Adrenal gland (tissue), 9 donors: ENCODE measurements at regions not wholly inside any gene's neighbourhood (a gene's known extent, or its start where the extent isn't known, plus 50 kb on each side); places are given as distances from the start of the nearest gene placed in this dataset.

Experiments
- DNase-seq, 7 donors: peaks; one replicate each; pipeline ENCODE4 v3.0.0-alpha.2; 2019 to 2020
- H3K27ac ChIP-seq, 5 donors: fragments of 200-600 bp; sonication (generic) in 4 of 5; 1 replicate in 3 of 5; 2 replicates in 2 of 5; pipeline versions ENCODE4 v1.5.1 to v1.8.0; 2016 to 2020; ENCODE audit warnings: mild to moderate bottlenecking in 1 of 5
- H3K27me3 ChIP-seq: fragments of 200-600 bp; 2 replicates; pipeline ENCODE4 v1.8.0; 2021
- H3K36me3 ChIP-seq, 2 donors: fragments of 200-600 bp; replicated peaks in 1 of 2; 1 replicate in 1 of 2; 2 replicates in 1 of 2; pipeline versions ENCODE4 v1.5.1 to v1.8.0; 2018 to 2022
- H3K4me1 ChIP-seq, 2 donors: fragments of 200-600 bp; replicated peaks in 1 of 2; 1 replicate in 1 of 2; 2 replicates in 1 of 2; pipeline versions ENCODE4 v1.5.1 to v1.8.0; 2018 to 2021
- H3K4me3 ChIP-seq, 4 donors: fragments of 200-600 bp; sonication (generic) in 3 of 4; one replicate each; pipeline ENCODE4 v1.5.1; 2016 to 2018
- H3K9me3 ChIP-seq, 3 donors: fragments of 200-600 bp; sonication (generic) in 1 of 3; replicated peaks in 1 of 3; 1 replicate in 2 of 3; 2 replicates in 1 of 3; pipeline versions ENCODE4 v1.5.1 to v1.8.0; 2016 to 2021
- POLR2A ChIP-seq, 2 donors: fragments of 450-650 bp; IDR thresholded peaks; one replicate each; pipeline ENCODE4 v1.6.1; 2017; ENCODE audit warnings: antibody characterized with exemption in 2 of 2, mild to moderate bottlenecking in 2 of 2, moderate library complexity in 1 of 2
- WGBS, 4 donors: extraction: QIAGEN DNeasy Blood & Tissue Kit in 2 of 4; methylation state at CpG; one replicate each; pipeline versions ENCODE4 v1.1.5 to v1.1.7; 2013 to 2017; 5-methylcytosine and 5-hydroxymethylcytosine counted together
- intact Hi-C, 2 donors: fragments of 100-400 bp; cut with DNase I; formaldehyde crosslinking; loops; one replicate each; pipeline versions ENCODE4 v1.14.1 to v1.15.0; 2022 to 2023
- TF ChIP-seq, protein P1 (sequence below), 6 experiments: fragments of 450-650 bp in 4 of 6; fragments of 200-600 bp in 2 of 6; sonication (generic) in 1 of 6; IDR thresholded peaks; 1 replicate in 5 of 6; 2 replicates in 1 of 6; pipeline versions ENCODE4 v1.5.1 to v1.8.0; 2016 to 2021; ENCODE audit warnings: antibody characterized with exemption in 6 of 6, mild to moderate bottlenecking in 2 of 6, moderate library complexity in 1 of 6
- donor health status: healthy with polysubstance abuse.
- donor health status: Bipolar disorder and iron deficiency.
- donor health status: DM: yes; HTN: yes; CAD: no.
- donor health status: DM: no; HTN: no; CAD: no.
- donor health status: DM: no; HTN: no; CAD: no.

DNA sequence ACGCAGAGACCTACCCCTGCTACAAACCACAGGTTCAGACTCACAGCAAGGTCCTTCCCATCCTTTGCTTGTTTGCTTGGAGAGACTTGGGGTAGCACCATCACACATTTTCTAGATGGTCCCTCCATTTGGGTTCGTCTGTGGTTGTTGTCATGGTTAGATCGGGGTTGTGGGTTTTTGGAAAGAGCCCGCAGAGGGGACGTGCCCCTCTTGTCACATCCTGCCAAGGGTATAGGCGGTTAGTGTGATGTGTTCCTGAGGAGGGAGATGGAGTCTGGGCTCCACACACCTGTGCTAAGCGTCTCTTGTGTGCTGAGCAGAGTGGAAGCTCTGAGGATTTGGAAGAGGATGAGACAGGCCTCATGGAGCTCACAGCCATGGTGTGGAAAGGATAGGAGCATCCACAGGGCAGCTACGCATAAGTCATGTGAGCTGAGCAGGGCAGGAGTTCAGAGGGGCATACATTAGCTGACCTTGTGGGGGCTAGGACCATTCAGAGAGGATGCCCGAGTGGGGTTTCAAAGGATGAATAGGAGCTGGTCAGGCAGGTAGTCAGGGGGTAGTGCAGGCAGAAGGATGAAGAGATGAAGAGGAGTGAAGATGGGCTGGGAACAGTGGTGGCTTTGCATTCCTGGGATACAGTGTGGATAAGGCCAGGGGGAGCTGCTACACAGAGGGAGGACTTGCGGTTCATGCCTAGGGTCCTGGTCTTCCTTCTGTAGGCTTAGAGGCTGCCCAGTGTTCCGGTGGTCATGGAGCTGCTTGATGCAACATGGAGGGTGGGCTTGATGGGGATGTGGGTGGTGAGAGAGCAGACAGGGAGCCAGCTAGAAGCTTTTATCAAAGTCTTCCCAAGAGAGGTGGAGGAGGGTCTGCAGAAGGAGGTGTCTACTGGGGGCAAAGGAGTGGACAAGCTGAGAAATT is 62.9 kb downstream of the ACKR3 start:
- no peaks in the 10 kb centered on the region for H3K36me3 ChIP-seq
- intact Hi-C loops = no loop called here
- peak in 2 of 7 donors; percentile 4 to 36 for DNase-seq
- TF ChIP-seq, protein P1, sequence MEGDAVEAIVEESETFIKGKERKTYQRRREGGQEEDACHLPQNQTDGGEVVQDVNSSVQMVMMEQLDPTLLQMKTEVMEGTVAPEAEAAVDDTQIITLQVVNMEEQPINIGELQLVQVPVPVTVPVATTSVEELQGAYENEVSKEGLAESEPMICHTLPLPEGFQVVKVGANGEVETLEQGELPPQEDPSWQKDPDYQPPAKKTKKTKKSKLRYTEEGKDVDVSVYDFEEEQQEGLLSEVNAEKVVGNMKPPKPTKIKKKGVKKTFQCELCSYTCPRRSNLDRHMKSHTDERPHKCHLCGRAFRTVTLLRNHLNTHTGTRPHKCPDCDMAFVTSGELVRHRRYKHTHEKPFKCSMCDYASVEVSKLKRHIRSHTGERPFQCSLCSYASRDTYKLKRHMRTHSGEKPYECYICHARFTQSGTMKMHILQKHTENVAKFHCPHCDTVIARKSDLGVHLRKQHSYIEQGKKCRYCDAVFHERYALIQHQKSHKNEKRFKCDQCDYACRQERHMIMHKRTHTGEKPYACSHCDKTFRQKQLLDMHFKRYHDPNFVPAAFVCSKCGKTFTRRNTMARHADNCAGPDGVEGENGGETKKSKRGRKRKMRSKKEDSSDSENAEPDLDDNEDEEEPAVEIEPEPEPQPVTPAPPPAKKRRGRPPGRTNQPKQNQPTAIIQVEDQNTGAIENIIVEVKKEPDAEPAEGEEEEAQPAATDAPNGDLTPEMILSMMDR (IDR thresholded peaks at IDR 0.05) = no peak
- no peak for TF ChIP-seq POLR2A (IDR thresholded peaks at IDR 0.05)
- H3K27ac ChIP-seq = no peak overlapping the region
- H3K4me3 ChIP-seq = no peak overlapping the region
- WGBS, 4 donors = 84 to 86% (median 85%) methylated on average over 9 to 11 of the region's 11 CpGs
- no peaks in the 10 kb centered on the region for H3K27me3 ChIP-seq
- no peaks in the 10 kb centered on the region for H3K9me3 ChIP-seq
- no peaks in the 10 kb centered on the region for H3K4me1 ChIP-seq

GRCh38 chr2:236633219-236633570 is 63.6 kb downstream of the ACKR3 start:
- Histone ChIP-seq H3K4me3 (no peak overlapping the region), H3K27ac (no peak overlapping the region), H3K4me1 (no peaks in the 10 kb centered on the region), H3K9me3 (no peaks in the 10 kb centered on the region), H3K27me3 (no peaks in the 10 kb centered on the region), H3K36me3 (no peaks in the 10 kb centered on the region)
- peak in 1 of 7 donors; percentile 1 for DNase-seq
- TF ChIP-seq POLR2A (IDR thresholded peaks at IDR 0.05) = no peak
- TF ChIP-seq, protein P1 (IDR thresholded peaks at IDR 0.05) = no peak
- WGBS, 4 donors = 68 to 92% (median 79%) methylated on average over 5 of the region's 5 CpGs
- intact Hi-C loops = no loop called here

DNA sequence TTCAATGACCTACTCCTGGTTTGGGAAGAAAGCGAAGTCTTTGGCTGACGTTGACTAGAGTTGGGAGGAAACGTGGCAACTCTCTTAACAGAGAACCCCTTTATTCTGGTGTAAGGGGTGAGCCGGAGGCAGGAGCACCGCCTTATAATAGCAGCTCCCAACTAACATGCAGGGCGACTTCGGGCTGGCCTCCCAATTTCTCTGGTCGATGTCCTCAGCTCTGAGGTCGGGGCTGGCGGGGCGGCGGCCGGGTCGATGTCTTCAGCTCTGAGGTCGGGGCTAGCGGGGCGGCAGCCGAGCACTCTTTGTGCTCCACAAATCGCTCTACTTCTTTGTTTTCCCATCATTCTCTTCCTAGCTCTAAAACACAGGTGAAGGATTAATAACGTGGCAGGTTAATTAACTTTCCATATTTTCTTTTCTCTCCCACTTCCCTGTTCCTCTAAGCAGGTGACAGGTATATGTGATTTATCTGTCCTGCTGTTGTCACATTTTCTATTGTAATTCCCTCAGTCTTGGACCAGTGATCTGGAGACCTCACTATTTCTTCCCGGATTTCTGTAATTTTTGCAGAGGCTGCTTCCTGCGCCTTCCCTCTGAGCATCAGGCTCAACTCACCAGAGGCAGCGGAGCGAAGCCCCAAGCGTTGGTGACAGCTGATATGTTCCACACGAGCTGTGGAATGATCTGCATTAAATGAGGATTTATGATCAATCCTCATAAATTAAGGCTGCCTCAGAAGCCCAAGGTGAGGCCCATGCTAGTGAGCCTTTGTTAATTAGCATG is 64.3 kb downstream of the ACKR3 start:
- intact Hi-C loops = no loop called here
- no peaks in the 10 kb centered on the region for H3K27me3 ChIP-seq
- no peaks in the 10 kb centered on the region for H3K36me3 ChIP-seq
- WGBS, 4 donors = 79 to 84% (median 84%) methylated on average over 19 to 26 of the region's 26 CpGs
- no peak overlapping the region for H3K27ac ChIP-seq
- no peak for TF ChIP-seq POLR2A (IDR thresholded peaks at IDR 0.05)
- no peaks in the 10 kb centered on the region for H3K9me3 ChIP-seq
- no peak overlapping the region for H3K4me3 ChIP-seq
- DNase-seq = peak in 1 of 7 donors; percentile 15
- H3K4me1 ChIP-seq = no peaks in the 10 kb centered on the region

- intact Hi-C loops = no loop called here
- no peaks in the 10 kb centered on the region for H3K36me3 ChIP-seq
- no peaks in the 10 kb centered on the region for H3K9me3 ChIP-seq
- H3K4me3 ChIP-seq = no peak overlapping the region
- peak in 2 of 7 donors; percentile 6 to 14 for DNase-seq
- no peak for TF ChIP-seq POLR2A (IDR thresholded peaks at IDR 0.05)
- TF ChIP-seq, protein P1 (IDR thresholded peaks at IDR 0.05) = no peak
- no peak overlapping the region for H3K27ac ChIP-seq
- WGBS, 4 donors = 89 to 93% (median 90%) methylated on average over 7 of the region's 7 CpGs
- no peaks in the 10 kb centered on the region for H3K4me1 ChIP-seq
- no peaks in the 10 kb centered on the region for H3K27me3 ChIP-seq
Observed at GRCh38 chr2:236636261-236636660, 66.6 kb downstream of the ACKR3 start.
